Ovary (tissue), 7 donors: ENCODE measurements at regions not wholly inside any gene's neighbourhood (a gene's known extent, or its start where the extent isn't known, plus 50 kb on each side); places are given as distances from the start of the nearest gene placed in this dataset.

Experiments
- DNase-seq, 5 donors: peaks; one replicate each; pipeline ENCODE4 v3.0.0-alpha.2; 2019 to 2020
- H3K27ac ChIP-seq, 2 donors: fragments of 200-600 bp; one replicate each; pipeline versions ENCODE4 v1.5.1 to v1.8.0; 2019 to 2022
- H3K27me3 ChIP-seq: fragments of 200-600 bp; one replicate; pipeline ENCODE4 v1.8.0; 2022
- H3K36me3 ChIP-seq: fragments of 200-600 bp; sonication (generic); one replicate; pipeline ENCODE4 v1.5.1; 2019
- H3K4me1 ChIP-seq: one replicate; pipeline ENCODE4 v1.8.1; 2013; ENCODE audit warnings: mild to moderate bottlenecking, moderate library complexity; ENCODE audit not compliant: insufficient read depth
- H3K4me3 ChIP-seq: fragments of 200-600 bp; sonication (generic); one replicate; pipeline ENCODE4 v1.5.1; 2017
- H3K9me3 ChIP-seq, 2 donors: fragments of 200-600 bp in 1 of 2; sonication (generic) in 1 of 2; one replicate each; pipeline versions ENCODE4 v1.5.1 to v1.8.1; 2013 to 2019; ENCODE audit warnings: mild to moderate bottlenecking in 1 of 2, moderate library complexity in 1 of 2
- CTCF ChIP-seq, 3 donors: fragments of 450-650 bp in 2 of 3; fragments of 200-600 bp in 1 of 3; IDR thresholded peaks; one replicate each; pipeline versions ENCODE4 v1.5.1 to v1.8.0; 2016 to 2022; ENCODE audit warnings: antibody characterized with exemption in 3 of 3, mild to moderate bottlenecking in 1 of 3
- EP300 ChIP-seq: sonication (generic); formaldehyde crosslinking; IDR thresholded peaks from one replicate; pipeline ENCODE4 v1.6.1; 2017; ENCODE audit warnings: antibody characterized with exemption
- POLR2A ChIP-seq: fragments of 450-650 bp; IDR thresholded peaks from one replicate; pipeline ENCODE4 v1.6.1; 2017; ENCODE audit warnings: antibody characterized with exemption, mild to moderate bottlenecking, moderate library complexity
- WGBS, 3 donors: extraction: QIAGEN DNeasy Blood & Tissue Kit in 1 of 3; methylation state at CpG; one replicate each; pipeline versions ENCODE4 v1.1.5 to v1.1.7; 2013 to 2017; 5-methylcytosine and 5-hydroxymethylcytosine counted together
- intact Hi-C, 4 donors: fragments of 100-400 bp; cut with DNase I; formaldehyde crosslinking; loops; one replicate each; pipeline versions ENCODE4 v1.11.0 to v1.15.1; 2022 to 2023
- donor health status: DM: no; HTN: no; CAD: no; lungs with moderate emphysema.
- donor health status: DM: no; HTN: no; CAD: no.
- donor health status: Bipolar disorder and iron deficiency.
- donor health status: DM: no; HTN: no; CAD: no.
- donor health status: DM: yes; HTN: yes; CAD: no.

- H3K27me3 ChIP-seq, result no peaks in the 10 kb centered on the region
- no peak for DNase-seq
- H3K27ac ChIP-seq, result no peak overlapping the region
- no peaks in the 10 kb centered on the region for H3K4me1 ChIP-seq
- TF ChIP-seq EP300 (no peak), POLR2A (no peak), CTCF (IDR thresholded peaks at IDR 0.05) (no peak)
- no peak overlapping the region for H3K4me3 ChIP-seq
- intact Hi-C loops, result no loop called here
- H3K36me3 ChIP-seq, result no peaks in the 10 kb centered on the region
- no peaks in the 10 kb centered on the region for H3K9me3 ChIP-seq
- WGBS, 3 donors, result 89 to 90% (median 90%) methylated on average over 2 of the region's 2 CpGs
These were observed 137.9 kb upstream of the MAP9 start for GRCh38 chr4:155514628-155515027.

DNA sequence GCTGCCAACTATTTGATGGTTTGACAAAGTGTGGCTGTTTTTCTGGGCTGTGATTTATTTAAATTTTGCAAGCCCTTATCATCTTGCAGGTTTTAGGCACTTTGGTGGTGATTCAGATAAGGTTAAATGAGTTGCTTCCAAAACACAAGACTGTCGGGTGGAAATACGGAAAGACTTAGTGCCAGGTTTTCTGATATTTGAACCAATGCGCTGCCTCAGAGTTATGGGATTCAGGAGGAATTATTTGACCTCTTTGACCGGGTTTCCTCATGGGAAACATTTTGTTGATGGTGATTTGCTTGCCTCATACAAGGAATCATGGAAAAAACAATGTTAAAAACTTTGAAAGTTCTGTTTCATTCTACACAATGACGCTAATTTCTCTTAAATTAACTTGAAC lies 136.1 kb upstream of the MAP9 start:
- Histone ChIP-seq H3K4me1 (no peaks in the 10 kb centered on the region), H3K4me3 (no peak overlapping the region), H3K9me3 (no peaks in the 10 kb centered on the region), H3K36me3 (no peaks in the 10 kb centered on the region), H3K27me3 (no peaks in the 10 kb centered on the region), H3K27ac (no peak overlapping the region)
- DNase-seq, result no peak
- WGBS, 3 donors, result 62 to 73% (median 72%) methylated on average over 5 of the region's 5 CpGs
- no peak for TF ChIP-seq EP300
- no peak for TF ChIP-seq CTCF (IDR thresholded peaks at IDR 0.05)
- TF ChIP-seq POLR2A, result no peak
- intact Hi-C loops, result no loop called here

GRCh38 chr4:155512046-155512445 lies 135.3 kb upstream of the MAP9 start:
- Histone ChIP-seq H3K9me3 (no peaks in the 10 kb centered on the region), H3K36me3 (no peaks in the 10 kb centered on the region), H3K27ac (no peak overlapping the region), H3K4me1 (no peaks in the 10 kb centered on the region), H3K4me3 (no peak overlapping the region), H3K27me3 (no peaks in the 10 kb centered on the region)
- no peak for DNase-seq
- no peak for TF ChIP-seq EP300
- no peak for TF ChIP-seq CTCF (IDR thresholded peaks at IDR 0.05)
- no peak for TF ChIP-seq POLR2A
- intact Hi-C loops, result no loop called here
- WGBS, 3 donors, result 91 to 98% (median 97%) methylated on average over 1 of the region's 1 CpG

- intact Hi-C loops, result no loop called here
- Histone ChIP-seq H3K27me3 (no peaks in the 10 kb centered on the region), H3K4me1 (peaks cover 1% of the 10 kb centered on the region), H3K4me3 (no peak overlapping the region), H3K36me3 (no peaks in the 10 kb centered on the region), H3K27ac (no peak overlapping the region), H3K9me3 (no peaks in the 10 kb centered on the region)
- 62 to 73% (median 65%) methylated on average over 2 of the region's 2 CpGs for WGBS, 3 donors
- DNase-seq, result no peak
- TF ChIP-seq CTCF (IDR thresholded peaks at IDR 0.05) (no peak), POLR2A (no peak), EP300 (no peak)
These were observed 134.0 kb upstream of the MAP9 start for GRCh38 chr4:155510771-155511170.

- H3K27ac ChIP-seq, result no peak overlapping the region
- no peak for TF ChIP-seq POLR2A
- no peaks in the 10 kb centered on the region for H3K9me3 ChIP-seq
These were observed 132.8 kb upstream of the MAP9 start for GRCh38 chr4:155509555-155509954.

More at GRCh38 chr4:155509555-155509954, 132.8 kb upstream of the MAP9 start:
- Histone ChIP-seq H3K27me3 (no peaks in the 10 kb centered on the region), H3K36me3 (no peaks in the 10 kb centered on the region), H3K4me3 (no peak overlapping the region), H3K4me1 (peaks cover 1% of the 10 kb centered on the region)
- no peak for DNase-seq
- intact Hi-C loops, result no loop called here
